ENCODE measurements at regions not wholly inside any gene's neighbourhood (a gene's known extent, or its start where the extent isn't known, plus 50 kb on each side); places are given as distances from the start of the nearest gene placed in this dataset.
A peak's percentile ranks its signal among the peaks of the same experiment; 100 is the strongest.
"Not testable (repeated sequence)": the region's sequence is repeated elsewhere in the genome, so short reads cannot be mapped to it uniquely, and the experiment has no call there.

DNA sequence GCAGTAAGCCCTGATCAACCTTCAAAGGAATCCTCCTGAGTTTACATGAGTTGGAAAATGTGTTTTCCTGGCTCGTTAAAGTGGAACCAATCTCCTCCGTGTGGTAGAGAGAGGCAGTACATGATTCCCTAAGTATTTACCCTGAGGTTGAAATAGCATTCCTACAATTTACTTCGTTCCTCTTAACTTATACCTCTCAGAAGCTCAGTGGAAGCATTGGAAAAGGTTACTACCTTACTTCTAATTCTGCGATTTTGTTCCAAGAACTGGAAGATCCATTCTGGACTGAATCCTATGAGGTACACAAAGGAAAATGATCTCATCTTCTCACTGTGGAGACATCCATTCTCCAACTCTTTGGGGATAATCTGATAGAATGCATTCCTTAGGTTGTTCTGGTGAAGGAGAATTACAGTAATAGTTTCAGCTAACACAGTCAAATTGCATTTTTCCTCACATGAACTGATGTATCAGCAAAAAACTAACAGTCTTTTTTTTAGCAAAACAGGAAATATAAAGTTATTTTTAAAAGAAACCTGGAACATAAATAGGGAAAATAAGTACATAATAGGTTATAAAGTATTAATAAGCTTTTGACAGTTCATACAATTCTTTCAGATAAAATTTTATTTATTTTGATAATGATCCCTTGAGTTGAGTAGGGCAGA, 475.6 kb downstream of the PDZRN4 start:
- DNase-seq (ENCODE audit: low spot score), result peak; percentile 67

DNA sequence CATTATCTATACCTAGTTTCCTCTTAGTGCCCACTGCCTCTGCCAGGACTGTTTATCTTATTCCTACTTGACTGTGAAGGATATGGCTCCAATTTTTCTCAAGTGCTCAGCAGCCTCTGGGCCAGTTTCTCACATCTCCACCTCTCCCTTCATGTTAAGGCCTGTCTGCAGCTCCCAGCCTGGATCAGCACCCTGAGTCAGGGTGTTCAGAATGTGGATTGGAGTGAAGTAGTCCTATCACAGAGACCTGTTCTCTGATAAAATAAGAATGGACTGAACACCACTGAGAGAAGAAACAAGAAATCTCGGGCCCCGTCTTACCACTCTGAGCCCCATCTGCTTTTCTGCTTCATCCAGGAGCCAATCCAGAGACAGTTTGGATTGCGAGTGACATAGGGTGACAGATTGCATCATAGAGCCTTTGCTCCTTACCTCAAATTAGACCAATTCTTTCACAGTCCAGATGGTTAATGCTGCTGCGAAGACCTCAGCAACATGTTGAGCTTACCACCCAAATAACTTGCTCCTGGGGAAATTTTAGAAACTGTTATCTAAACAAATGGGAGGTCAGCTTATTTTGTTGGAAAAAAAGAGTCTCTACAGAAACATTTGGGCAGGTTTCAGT, 473.1 kb downstream of the PDZRN4 start:
- DNase-seq (ENCODE audit: low spot score), result no peak

DNA sequence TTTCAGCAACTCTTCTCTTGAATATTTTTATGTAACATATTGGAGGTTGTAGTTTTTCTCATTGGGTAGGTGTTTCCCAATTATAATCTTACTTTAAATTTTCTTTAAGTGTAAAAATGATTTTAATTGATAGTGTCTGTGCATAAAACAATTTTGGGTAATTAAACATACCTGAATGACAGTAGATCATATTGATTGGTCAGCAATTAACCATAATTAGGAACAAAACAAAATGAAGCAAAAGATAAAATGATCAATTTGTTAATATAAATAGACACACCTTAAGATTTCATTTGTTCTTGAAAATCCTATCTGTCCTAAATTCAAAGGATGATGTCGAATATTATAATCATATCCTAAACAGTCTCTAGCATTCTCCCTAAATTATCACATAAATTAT, 468.3 kb downstream of the PDZRN4 start:
- DNase-seq (ENCODE audit: low spot score), result no peak

DNA sequence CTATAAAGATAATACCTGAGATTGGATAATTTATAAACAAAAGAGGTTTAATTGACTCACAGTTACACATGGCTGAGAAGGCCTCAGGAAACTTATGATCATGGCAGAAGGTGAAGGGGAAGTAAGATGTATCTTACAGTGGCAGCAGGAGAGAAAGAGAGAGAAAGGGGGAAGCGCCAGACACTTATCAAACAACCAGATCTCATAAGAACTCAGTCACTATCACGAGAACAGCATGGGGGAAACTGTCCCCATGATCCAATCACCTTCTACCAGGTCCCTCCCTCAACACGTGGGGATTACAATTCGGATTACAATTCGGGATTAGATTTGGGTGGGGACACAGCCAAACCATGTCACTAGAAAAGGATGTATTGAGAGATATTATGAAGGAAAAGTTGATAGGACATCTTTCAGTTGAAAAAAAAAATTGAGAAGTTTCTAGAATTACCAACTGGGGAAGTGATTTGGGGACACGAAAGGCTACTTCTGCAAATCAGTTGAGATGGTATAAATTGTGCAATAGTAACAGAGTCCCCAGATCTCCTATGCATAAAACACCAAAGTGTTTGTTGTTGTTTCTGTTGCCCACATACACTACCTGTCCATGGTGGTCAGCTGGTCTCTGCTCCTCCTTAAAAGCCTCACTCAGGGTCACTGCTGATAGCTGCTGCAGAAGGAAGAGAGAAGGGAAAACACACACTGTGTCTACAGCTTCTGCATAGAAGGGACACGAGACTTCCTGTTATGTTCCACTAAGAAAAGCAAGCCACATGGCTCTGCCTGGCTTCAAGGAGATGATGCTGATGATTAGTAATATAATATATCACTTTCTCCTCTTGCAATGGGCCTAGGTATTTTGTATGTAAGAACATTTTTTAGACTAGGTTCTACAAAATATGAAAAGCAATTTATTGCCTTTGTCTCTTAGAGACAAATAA, 465.5 kb downstream of the PDZRN4 start:
- DNase-seq (ENCODE audit: low spot score), result no peak

DNA sequence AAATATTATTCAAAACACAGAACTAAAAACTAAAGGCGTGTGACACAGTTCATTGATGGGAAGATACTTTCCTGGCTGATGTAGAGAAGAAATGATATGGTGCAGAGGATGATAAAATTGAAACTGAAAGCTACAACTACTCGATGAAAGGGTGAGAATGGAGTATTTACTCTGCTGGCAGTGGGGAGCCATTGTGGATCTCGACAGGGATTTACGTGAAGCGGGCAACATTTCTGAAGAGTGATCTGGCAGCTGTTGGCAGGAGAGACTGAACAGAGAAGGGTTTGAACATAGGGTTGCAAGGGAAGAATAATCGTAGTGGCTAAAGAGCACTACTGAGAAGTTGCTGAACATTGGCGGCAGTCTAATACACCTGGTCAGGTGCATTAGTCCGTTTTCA, 464.9 kb downstream of the PDZRN4 start:
- DNase-seq (ENCODE audit: low spot score), result no peak

DNA sequence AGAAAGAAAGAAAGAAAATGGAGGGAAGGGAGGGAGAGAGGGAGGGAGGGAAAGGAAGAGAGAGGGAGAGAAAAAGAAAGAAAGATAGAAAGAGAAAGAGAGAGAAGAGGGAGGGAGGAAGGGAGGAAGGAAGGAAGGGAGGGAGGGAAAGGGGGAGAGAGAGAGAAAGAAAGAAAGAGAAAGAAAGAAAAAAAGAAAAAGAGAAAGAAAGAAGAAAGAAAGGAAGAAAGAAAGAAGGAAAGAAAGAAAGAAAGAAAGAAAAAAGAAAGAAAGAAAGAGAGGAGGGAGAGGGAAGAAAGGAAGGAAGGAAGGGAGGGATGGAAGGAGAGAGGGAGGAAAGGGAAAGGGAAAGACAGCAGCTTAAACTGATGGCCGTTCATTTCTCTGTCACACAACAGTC, 457.5 kb downstream of the PDZRN4 start:
- DNase-seq (ENCODE audit: low spot score), result no peak

DNA sequence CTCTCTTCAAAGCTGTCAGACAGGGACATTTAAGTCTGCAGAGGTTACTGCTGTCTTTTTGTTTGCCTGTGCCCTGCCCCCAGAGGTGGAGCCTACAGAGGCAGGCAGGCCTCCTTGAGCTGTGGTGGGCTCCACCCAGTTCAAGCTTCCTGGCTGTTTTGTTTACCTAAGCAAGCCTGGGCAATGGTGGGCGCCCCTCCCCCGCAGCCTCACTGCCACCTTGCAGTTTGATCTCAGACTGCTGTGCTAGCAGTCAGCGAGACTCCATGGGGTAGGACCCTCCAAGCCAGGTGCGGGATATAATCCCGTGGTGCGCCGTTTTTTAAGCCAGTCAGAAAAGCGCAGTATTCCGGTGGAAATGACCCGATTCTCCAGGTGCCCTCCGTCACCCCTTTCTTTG, 454.7 kb downstream of the PDZRN4 start:
- DNase-seq (ENCODE audit: low spot score), result not testable (repeated sequence)

DNA sequence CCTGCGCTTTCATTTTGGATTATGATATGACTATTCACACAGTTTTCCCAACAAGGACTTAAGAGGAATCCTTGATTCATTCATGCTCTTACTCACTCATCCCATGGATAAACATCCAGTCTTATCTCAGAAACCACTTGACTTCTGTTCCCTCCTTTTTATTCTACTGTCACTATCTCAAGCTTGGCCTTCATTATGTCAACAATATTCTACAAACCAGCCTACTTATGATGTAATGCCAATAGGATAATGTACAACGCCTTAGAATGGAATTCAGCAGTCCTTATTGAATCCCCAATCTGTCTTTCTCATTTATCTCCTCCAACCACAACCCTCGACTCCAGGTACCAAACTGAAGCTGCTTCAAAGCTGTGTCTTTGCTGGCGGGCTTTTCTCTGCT, 448.5 kb downstream of the PDZRN4 start:
- no peak for DNase-seq (ENCODE audit: low spot score)

DNA sequence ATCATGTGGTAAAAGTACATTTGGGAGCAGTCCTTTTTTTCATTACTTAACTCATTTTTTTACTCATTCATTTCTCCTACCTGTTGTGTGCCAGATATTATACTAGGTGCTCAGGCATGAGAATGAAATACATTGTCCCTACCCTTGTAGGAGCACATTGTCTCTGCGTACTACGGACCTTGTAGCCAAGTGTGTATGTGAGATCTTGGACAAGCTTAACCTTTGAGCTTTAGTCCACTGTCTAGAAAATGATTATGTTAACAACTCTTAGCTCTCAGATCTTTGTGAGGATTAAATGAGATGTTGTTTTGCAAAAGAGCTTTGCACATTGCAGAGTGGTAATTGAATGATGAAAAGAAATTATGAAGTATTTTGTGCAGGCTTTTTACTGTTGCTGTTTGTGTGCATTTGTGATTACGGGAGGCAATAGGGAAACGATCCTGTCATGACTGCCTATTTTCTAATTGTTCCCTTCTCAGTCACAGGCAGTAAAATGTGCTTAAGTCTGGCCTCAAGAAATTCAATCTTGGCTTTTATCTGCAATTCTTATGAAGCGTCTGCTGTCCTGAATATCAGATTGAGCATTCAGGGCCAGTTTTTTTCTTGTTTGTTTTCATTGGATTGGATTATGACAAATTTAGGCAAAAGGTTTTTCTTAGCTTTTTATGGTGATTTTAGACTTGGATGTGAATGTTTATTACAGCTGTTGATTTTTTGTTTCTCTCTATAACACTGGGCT, 447.7 kb downstream of the PDZRN4 start:
- DNase-seq (ENCODE audit: low spot score), result no peak

DNA sequence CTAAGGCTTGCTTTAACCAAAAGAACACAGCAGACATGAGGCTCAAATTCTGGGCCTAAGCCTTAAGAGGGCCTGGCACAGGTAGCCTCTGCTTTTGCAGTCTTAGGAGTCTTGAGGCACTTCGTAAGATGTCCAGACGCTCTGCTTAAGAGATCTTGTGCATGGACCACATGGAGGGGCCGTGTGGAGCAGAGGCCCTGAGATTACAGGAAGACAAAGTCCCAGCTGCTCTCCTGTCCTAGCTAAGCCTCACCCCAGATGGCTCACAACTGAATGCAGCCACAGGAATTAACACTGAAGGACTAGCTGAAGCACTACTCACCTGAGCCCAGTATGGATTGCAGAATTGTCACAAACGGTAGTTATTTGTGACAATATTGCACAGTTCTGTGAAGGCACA, 446.0 kb downstream of the PDZRN4 start:
- no peak for DNase-seq (ENCODE audit: low spot score)

DNA sequence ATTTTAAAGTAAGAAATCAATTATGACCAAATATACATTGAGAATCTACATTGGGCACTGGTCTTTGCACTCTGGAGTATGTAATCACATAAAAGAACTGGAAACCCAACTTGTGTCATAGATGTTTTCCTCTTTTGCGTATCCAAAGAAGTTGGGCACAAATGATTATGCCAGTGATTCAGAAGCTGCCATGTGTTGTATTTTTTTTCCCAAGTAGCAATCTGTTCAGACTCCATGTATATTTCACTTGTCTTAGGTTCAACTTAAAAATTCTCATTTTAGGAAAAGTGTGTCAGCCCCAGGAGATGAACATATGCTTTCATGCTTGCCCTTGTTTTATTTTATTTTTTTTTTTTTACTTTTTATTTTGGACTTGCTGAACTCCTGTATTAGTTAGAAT, 441.5 kb downstream of the PDZRN4 start:
- no peak for DNase-seq (ENCODE audit: low spot score)

DNA sequence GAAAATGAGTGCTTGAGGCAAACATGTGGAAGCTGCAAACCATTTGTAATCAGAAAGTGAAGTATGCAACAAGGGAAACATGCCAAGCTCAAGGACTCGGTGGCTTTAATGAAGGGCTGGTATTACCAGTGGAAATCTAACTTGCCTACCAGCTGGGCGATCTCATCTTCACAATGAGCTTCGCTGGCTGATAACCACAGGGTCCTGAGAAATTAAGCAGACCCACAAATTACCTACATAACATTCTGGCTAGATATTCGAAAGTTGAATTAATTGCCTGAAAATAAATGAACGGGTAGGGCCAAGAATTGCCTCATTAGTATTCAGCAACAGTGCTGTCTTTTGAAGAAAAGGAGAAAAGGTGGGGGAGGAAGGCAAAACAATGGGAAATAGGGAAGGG, 439.4 kb downstream of the PDZRN4 start:
- DNase-seq (ENCODE audit: low spot score), result no peak

DNA sequence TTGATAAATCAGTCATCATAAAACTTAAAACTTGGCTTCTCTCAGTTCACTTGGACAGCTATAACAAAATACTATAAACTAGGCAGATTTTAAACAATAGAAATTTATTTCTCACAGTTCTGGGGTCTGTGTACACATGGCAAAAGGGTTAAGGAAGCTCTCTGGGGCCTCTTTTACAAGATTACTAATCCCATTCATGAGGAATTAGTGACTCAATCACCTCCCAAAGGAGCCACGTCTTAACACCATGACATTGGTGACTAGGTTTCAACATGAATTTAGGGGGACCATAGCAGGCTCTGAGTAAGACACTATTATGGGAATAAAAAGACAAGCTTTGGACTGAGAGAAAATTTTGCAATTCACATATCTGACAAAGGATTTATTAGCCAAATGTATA, 436.5 kb downstream of the PDZRN4 start:
- no peak for DNase-seq (ENCODE audit: low spot score)
